OCI-LY7 (cell line): ENCODE measurements at regions not wholly inside any gene's neighbourhood (a gene's known extent, or its start where the extent isn't known, plus 50 kb on each side); places are given as distances from the start of the nearest gene placed in this dataset.

Experiments used
- BruUV-seq: library from RNA; stranded (reverse); fragments of 400-500 nt; replicated peaks from 2 replicates; lab custom pipeline; 2021; lab: Mats Ljungman, UMichigan
- CTCF ChIA-PET: fragments of 300-600 bp; sonication (Branson Sonifier 250); formaldehyde crosslinking; loops from one replicate; lab custom pipeline; 2022; ENCODE audit warnings: antibody characterized with exemption; ENCODE audit not compliant: unreplicated experiment; lab: Charles Lee
- POLR2A ChIA-PET: fragments of 300-600 bp; sonication (Branson Sonifier 250); formaldehyde crosslinking; loops from one replicate; lab custom pipeline; 2022; ENCODE audit warnings: antibody characterized with exemption; lab: Charles Lee
- DNase-seq: peaks from one replicate; pipeline ENCODE4 v3.0.0-alpha.2; 2015; ENCODE audit warnings: low spot score
- H2AFZ ChIP-seq: fragments of 200-600 bp; sonication (generic), shearing (Covaris generic); 2 replicates; pipeline ENCODE4 v1.6.1; 2014; ENCODE audit warnings: mild to moderate bottlenecking, antibody characterized with exemption, low read length, moderate library complexity
- H3K27ac ChIP-seq: fragments of 200-600 bp; sonication (generic); 2 replicates; pipeline ENCODE4 v1.5.1; 2014; ENCODE audit warnings: mixed run types, low read depth, mild to moderate bottlenecking, moderate library complexity, low read length, inconsistent platforms; ENCODE audit not compliant: poor library complexity, severe bottlenecking
- H3K36me3 ChIP-seq: fragments of 200-600 bp; sonication (generic); 2 replicates; pipeline ENCODE4 v1.6.1; 2014; ENCODE audit warnings: mild to moderate bottlenecking, antibody characterized with exemption, low read length, moderate library complexity, mixed read lengths; ENCODE audit not compliant: insufficient read depth
- H3K4me1 ChIP-seq: fragments of 200-600 bp; sonication (generic); 2 replicates; pipeline ENCODE4 v1.5.1; 2014; ENCODE audit warnings: mild to moderate bottlenecking, low read length; ENCODE audit not compliant: insufficient read depth, poor library complexity, severe bottlenecking
- H3K4me2 ChIP-seq: fragments of 200-600 bp; sonication (generic); 2 replicates; pipeline ENCODE4 v1.6.1; 2014; ENCODE audit warnings: mild to moderate bottlenecking, low read length
- H3K4me3 ChIP-seq: fragments of 200-600 bp; sonication (generic); 2 replicates; pipeline ENCODE4 v1.5.1; 2014; ENCODE audit warnings: mild to moderate bottlenecking, low read depth, low read length; ENCODE audit not compliant: poor library complexity, severe bottlenecking
- H3K79me2 ChIP-seq: fragments of 200-600 bp; sonication (generic); 2 replicates; pipeline ENCODE4 v1.6.1; 2016; ENCODE audit warnings: low read depth, mild to moderate bottlenecking, low read length, moderate library complexity, mixed read lengths; ENCODE audit not compliant: insufficient read depth
- H3K9me2 ChIP-seq: fragments of 200-600 bp; sonication (generic); 2 replicates; pipeline ENCODE4 v1.6.1; 2016; ENCODE audit warnings: mild to moderate bottlenecking, low read length, mixed read lengths; ENCODE audit not compliant: insufficient read depth
- H3K9me3 ChIP-seq: fragments of 200-600 bp; sonication (generic); 2 replicates; pipeline ENCODE4 v1.6.1; 2014; ENCODE audit warnings: mild to moderate bottlenecking, mixed run types, low read length, mixed read lengths
- H4K20me1 ChIP-seq: fragments of 200-600 bp; sonication (generic); 2 replicates; pipeline ENCODE4 v1.6.1; 2014; ENCODE audit warnings: mild to moderate bottlenecking, antibody characterized with exemption, low read length, moderate library complexity, mixed read lengths; ENCODE audit not compliant: insufficient read depth
- EZH2phosphoT487 ChIP-seq: fragments of 200-600 bp; sonication (generic); IDR thresholded peaks from 2 replicates; pipeline ENCODE4 v1.6.1; 2018; ENCODE audit warnings: low read depth, borderline replicate concordance, mild to moderate bottlenecking, mixed run types, antibody characterized with exemption, low read length, moderate library complexity, mixed read lengths
- intact Hi-C: fragments of 100-400 bp; cut with micrococcal nuclease; formaldehyde crosslinking; loops from one replicate; pipeline ENCODE4 v1.10.0; 2022; ENCODE audit not compliant: unreplicated experiment
- TF ChIP-seq, protein P1 (sequence below): fragments of 200-600 bp; sonication (generic); conservative IDR thresholded peaks from 2 replicates; pipeline ENCODE4 v1.5.1; 2014; ENCODE audit warnings: mild to moderate bottlenecking, antibody characterized with exemption, low read length, moderate library complexity, mixed read lengths

DNA sequence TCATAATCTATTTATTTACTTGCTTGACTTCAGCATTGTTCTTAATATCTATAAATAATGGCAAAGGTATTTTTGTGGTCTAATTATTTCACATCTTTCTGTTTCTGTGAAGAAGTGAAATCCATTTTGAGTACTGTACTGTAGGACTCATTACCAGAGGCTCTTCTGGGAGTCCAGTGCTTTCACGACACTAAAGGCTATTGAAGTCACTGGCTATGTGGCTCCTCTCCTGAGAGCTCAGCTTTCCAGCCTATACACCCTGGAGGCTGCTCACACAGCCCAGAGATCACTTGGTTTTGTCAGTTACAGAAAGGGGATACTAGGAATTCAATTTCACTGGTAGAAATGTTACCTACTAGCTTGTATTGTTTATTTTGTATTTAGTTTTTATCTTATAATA, 547.3 kb downstream of the TAF11L14 start:
- BruUV-seq = no TSS peak
- no peaks in the 10 kb centered on the region for H3K79me2 ChIP-seq
- H3K4me1 ChIP-seq = no peaks in the 10 kb centered on the region
- DNase-seq = no peak
- no peaks in the 10 kb centered on the region for H3K36me3 ChIP-seq
- intact Hi-C loops = no loop called here
- H3K9me2 ChIP-seq = no peaks in the 10 kb centered on the region
- no peak overlapping the region for H2AFZ ChIP-seq
- H3K4me3 ChIP-seq = no peak overlapping the region
- POLR2A ChIA-PET = no interaction called here
- CTCF ChIA-PET = no interaction called here
- no peak for TF ChIP-seq EZH2phosphoT487
- TF ChIP-seq, protein P1, sequence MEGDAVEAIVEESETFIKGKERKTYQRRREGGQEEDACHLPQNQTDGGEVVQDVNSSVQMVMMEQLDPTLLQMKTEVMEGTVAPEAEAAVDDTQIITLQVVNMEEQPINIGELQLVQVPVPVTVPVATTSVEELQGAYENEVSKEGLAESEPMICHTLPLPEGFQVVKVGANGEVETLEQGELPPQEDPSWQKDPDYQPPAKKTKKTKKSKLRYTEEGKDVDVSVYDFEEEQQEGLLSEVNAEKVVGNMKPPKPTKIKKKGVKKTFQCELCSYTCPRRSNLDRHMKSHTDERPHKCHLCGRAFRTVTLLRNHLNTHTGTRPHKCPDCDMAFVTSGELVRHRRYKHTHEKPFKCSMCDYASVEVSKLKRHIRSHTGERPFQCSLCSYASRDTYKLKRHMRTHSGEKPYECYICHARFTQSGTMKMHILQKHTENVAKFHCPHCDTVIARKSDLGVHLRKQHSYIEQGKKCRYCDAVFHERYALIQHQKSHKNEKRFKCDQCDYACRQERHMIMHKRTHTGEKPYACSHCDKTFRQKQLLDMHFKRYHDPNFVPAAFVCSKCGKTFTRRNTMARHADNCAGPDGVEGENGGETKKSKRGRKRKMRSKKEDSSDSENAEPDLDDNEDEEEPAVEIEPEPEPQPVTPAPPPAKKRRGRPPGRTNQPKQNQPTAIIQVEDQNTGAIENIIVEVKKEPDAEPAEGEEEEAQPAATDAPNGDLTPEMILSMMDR = no peak
- no peaks in the 10 kb centered on the region for H4K20me1 ChIP-seq
- H3K27ac ChIP-seq = no peak overlapping the region
- no peak overlapping the region for H3K4me2 ChIP-seq
- no peaks in the 10 kb centered on the region for H3K9me3 ChIP-seq

DNA sequence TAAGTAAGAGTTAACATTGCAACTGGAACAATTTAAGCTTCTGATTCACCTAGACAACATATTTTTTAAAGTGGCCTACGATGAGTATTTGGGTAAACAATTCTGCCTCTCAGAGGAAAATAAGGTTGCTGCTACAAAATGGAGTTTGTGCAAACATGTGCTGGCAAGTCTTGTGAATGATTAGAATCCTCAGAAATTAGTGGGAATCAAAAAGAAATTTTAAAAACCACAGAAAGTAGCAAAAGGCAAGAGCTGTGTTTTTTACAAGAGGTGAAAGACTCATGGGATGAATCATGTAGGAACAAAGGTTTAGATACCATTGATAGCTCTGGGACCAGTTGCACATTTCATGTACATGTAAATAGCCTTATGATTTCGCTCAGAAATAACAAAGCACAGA, 561.6 kb downstream of the TAF11L14 start:
- no peak for TF ChIP-seq EZH2phosphoT487
- TF ChIP-seq, protein P1 = no peak
- BruUV-seq = no TSS peak
- ChIA-PET POLR2A (interaction anchor here (0.7 kb wide), 2 partner anchors 10 to 151 kb away, joined by 3 to 5 read pairs; no protein-coding TSS in a partner anchor), CTCF (no interaction called here)
- DNase-seq = no peak
- H3K4me1 ChIP-seq = no peaks in the 10 kb centered on the region
- no peak overlapping the region for H3K4me2 ChIP-seq
- no peaks in the 10 kb centered on the region for H4K20me1 ChIP-seq
- no peaks in the 10 kb centered on the region for H3K36me3 ChIP-seq
- intact Hi-C loops = no loop called here
- H2AFZ ChIP-seq = no peak overlapping the region
- H3K27ac ChIP-seq = no peak overlapping the region
- no peak overlapping the region for H3K4me3 ChIP-seq
- H3K9me3 ChIP-seq = no peaks in the 10 kb centered on the region
- no peaks in the 10 kb centered on the region for H3K9me2 ChIP-seq
- no peaks in the 10 kb centered on the region for H3K79me2 ChIP-seq

DNA sequence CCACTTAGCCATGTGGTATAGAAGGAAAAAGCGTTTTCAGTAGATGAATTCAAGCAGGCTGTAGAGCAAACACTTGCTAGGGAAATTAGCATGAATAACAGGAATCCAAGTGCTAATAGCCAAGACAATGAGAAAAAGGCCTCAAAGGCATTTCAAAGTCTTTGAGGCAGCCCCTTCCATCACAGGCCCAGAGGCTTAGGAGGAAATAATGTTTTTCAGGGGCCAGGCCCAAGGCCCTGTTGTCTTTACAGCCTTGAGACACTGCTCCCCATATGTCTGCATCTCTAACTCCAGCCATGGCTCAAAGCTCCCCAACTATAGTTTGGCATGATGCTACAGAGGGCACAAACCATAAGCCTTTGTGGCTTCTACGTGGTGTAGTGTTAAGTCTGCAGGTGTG, 563.5 kb downstream of the TAF11L14 start:
- Histone ChIP-seq H3K4me1 (no peaks in the 10 kb centered on the region), H2AFZ (no peak overlapping the region), H3K36me3 (no peaks in the 10 kb centered on the region), H3K79me2 (no peaks in the 10 kb centered on the region), H4K20me1 (no peaks in the 10 kb centered on the region), H3K27ac (no peak overlapping the region), H3K9me3 (no peaks in the 10 kb centered on the region), H3K4me3 (no peak overlapping the region), H3K9me2 (no peaks in the 10 kb centered on the region), H3K4me2 (no peak overlapping the region)
- intact Hi-C loops = no loop called here
- no peak for TF ChIP-seq EZH2phosphoT487
- TF ChIP-seq, protein P1 = no peak
- no TSS peak for BruUV-seq
- no peak for DNase-seq
- CTCF ChIA-PET = no interaction called here
- POLR2A ChIA-PET = no interaction called here
